HepG2 (cell line): ENCODE measurements at regions not wholly inside any gene's neighbourhood (a gene's known extent, or its start where the extent isn't known, plus 50 kb on each side); places are given as distances from the start of the nearest gene placed in this dataset.

Experiments used
- NFRKB ChIP-seq: fragments of 450-650 bp; IDR thresholded peaks from 2 replicates; pipeline ENCODE4 v1.6.1; 2017
- PRDM4 ChIP-seq: sonication (generic); formaldehyde crosslinking; IDR thresholded peaks from 2 replicates; pipeline ENCODE4 v1.9.0; 2021; ENCODE audit warnings: missing genetic modification reagents, borderline replicate concordance
- SMC3 ChIP-seq: IDR thresholded peaks from 2 replicates; pipeline ENCODE4 v1.6.1; 2011; ENCODE audit warnings: low read length, improper control_type of control experiment

GRCh38 chr17:56648321-56648720 is 54.8 kb downstream of the NOG start:
- TF ChIP-seq NFRKB = no peak
- no peak for TF ChIP-seq SMC3
- no peak for TF ChIP-seq PRDM4
